ENCODE measurements at regions not wholly inside any gene's neighbourhood (a gene's known extent, or its start where the extent isn't known, plus 50 kb on each side); places are given as distances from the start of the nearest gene placed in this dataset.

DNA sequence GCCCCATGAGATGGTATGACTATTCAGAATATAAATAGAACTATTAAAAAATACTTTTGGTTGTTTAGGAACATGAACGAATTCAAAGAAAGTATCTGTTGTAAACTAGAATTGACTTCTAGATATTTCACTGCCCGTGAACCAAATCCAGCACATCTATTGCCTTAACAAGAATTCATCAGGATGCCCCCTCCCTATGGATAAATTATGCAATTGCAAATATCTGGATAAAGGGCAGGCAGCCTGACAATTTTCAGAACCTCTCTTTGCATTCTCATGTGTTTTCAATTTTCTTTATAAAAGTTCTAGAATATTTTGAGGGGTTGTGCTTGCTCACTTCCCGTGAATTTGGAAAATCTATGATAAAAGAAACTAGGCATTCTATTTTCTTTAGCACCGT is 822.1 kb upstream of the SORCS1 start:
- Histone ChIP-seq H3K23ac (ENCODE audit: insufficient read length, low read depth, low read length) (no peak overlapping the region), H3K4ac (ENCODE audit: low read depth, low read length) (no peak overlapping the region)
- WGBS (ENCODE audit: extremely low coverage, insufficient read length, low lambda C conversion rate) = no CpG with 5 or more reads among the region's 4 CpGs

More for the DNA sequence above, 822.1 kb upstream of the SORCS1 start:
- no peaks in the 10 kb centered on the region for H3K79me2 ChIP-seq (ENCODE audit: insufficient read depth, low read length)
- H4K20me1 ChIP-seq (ENCODE audit: control insufficient read depth, insufficient read depth, insufficient read length) = no peaks in the 10 kb centered on the region
- H3K27ac ChIP-seq (ENCODE audit: insufficient read length, low read depth, low read length) = no peak overlapping the region
- no peaks in the 10 kb centered on the region for H3K9me3 Mint-ChIP-seq
- no peaks in the 10 kb centered on the region for H3K23me2 ChIP-seq (ENCODE audit: insufficient read length, low read depth, low read length, poor library complexity, severe bottlenecking)
- H2BK20ac ChIP-seq (ENCODE audit: low read depth, low read length, poor library complexity, severe bottlenecking) = no peak overlapping the region
- H3K56ac ChIP-seq (ENCODE audit: insufficient read length, low read depth, low read length) = no peak overlapping the region
- no peaks in the 10 kb centered on the region for H3K4me1 Mint-ChIP-seq
- H2AFZ ChIP-seq (ENCODE audit: low read length) = no peak overlapping the region
- no peak overlapping the region for H2BK15ac ChIP-seq (ENCODE audit: low read depth, low read length)
- no peak overlapping the region for H3K14ac ChIP-seq (ENCODE audit: insufficient read depth, low read length)
- no peak overlapping the region for H3K4me3 Mint-ChIP-seq
- no peak overlapping the region for H2BK12ac ChIP-seq (ENCODE audit: insufficient read length, low read depth, low read length)
- no peaks in the 10 kb centered on the region for H3K36me3 Mint-ChIP-seq (ENCODE audit: insufficient read depth in 1 of 3, low read depth in 3 of 3)
- H3K9ac ChIP-seq (ENCODE audit: extremely low read depth, insufficient read length, low read length) = no peak overlapping the region
- H3K9me3 ChIP-seq (ENCODE audit: control insufficient read depth, low read depth, low read length) = no peaks in the 10 kb centered on the region
- H2AK5ac ChIP-seq (ENCODE audit: insufficient read length, low read length) = no peak overlapping the region
- H2BK120ac ChIP-seq (ENCODE audit: low read depth, low read length, poor library complexity, severe bottlenecking) = no peak overlapping the region
- H3K4me1 ChIP-seq (ENCODE audit: insufficient read depth, low read length) = no peaks in the 10 kb centered on the region
- H3K4me2 ChIP-seq (ENCODE audit: insufficient read depth, insufficient read length, low read length) = no peak overlapping the region
- no peaks in the 10 kb centered on the region for H3K27me3 ChIP-seq (ENCODE audit: insufficient read depth, low read length)
- H2BK5ac ChIP-seq (ENCODE audit: insufficient read length, low read length) = no peak overlapping the region
- H4K91ac ChIP-seq (ENCODE audit: insufficient read length, low read depth, low read length) = no peak overlapping the region
- no peaks in the 10 kb centered on the region for H3K27me3 Mint-ChIP-seq (ENCODE audit: low read depth)
- H3K18ac ChIP-seq (ENCODE audit: insufficient read length, low read depth, low read length) = no peak overlapping the region
- H4K5ac ChIP-seq (ENCODE audit: insufficient read length, low read depth, low read length) = no peak overlapping the region
- H3T11ph ChIP-seq (ENCODE audit: low read length) = no peak overlapping the region
- DNase-seq = no peak
- H3K27ac Mint-ChIP-seq = no peak overlapping the region
- TF ChIP-seq, protein P1, sequence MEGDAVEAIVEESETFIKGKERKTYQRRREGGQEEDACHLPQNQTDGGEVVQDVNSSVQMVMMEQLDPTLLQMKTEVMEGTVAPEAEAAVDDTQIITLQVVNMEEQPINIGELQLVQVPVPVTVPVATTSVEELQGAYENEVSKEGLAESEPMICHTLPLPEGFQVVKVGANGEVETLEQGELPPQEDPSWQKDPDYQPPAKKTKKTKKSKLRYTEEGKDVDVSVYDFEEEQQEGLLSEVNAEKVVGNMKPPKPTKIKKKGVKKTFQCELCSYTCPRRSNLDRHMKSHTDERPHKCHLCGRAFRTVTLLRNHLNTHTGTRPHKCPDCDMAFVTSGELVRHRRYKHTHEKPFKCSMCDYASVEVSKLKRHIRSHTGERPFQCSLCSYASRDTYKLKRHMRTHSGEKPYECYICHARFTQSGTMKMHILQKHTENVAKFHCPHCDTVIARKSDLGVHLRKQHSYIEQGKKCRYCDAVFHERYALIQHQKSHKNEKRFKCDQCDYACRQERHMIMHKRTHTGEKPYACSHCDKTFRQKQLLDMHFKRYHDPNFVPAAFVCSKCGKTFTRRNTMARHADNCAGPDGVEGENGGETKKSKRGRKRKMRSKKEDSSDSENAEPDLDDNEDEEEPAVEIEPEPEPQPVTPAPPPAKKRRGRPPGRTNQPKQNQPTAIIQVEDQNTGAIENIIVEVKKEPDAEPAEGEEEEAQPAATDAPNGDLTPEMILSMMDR (conservative IDR thresholded peaks at IDR 0.05) = no peak
- H3K79me1 ChIP-seq (ENCODE audit: insufficient read depth, low read depth, low read length, poor library complexity, severe bottlenecking) = no peaks in the 10 kb centered on the region
- H4K8ac ChIP-seq (replicated peaks; ENCODE audit: insufficient read length, low read depth, low read length) = no peak overlapping the region

Data from H9 (cell line).